ENCODE measurements at regions not wholly inside any gene's neighbourhood (a gene's known extent, or its start where the extent isn't known, plus 50 kb on each side); places are given as distances from the start of the nearest gene placed in this dataset.

DNA sequence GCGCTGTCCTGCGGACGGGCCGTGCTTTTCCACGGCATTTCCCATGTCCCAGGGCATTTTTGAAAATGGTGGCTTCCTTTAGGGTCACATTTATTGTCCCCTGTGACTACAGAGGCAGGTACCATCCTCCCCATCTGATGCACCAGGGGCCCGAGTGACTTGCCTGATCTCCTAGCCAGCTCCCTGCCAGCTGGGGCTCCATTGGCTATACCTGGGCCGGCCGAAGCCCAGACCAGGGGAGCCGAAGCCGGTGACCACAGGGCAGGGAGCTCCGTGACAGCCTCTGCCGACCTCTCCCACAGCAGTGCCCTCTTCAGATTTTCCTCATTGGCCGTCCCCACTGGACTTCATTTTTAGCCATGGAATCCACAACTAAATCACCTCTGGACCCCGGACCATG, 170.6 kb downstream of the RBFOX3 start:
- TF ChIP-seq, protein P1, sequence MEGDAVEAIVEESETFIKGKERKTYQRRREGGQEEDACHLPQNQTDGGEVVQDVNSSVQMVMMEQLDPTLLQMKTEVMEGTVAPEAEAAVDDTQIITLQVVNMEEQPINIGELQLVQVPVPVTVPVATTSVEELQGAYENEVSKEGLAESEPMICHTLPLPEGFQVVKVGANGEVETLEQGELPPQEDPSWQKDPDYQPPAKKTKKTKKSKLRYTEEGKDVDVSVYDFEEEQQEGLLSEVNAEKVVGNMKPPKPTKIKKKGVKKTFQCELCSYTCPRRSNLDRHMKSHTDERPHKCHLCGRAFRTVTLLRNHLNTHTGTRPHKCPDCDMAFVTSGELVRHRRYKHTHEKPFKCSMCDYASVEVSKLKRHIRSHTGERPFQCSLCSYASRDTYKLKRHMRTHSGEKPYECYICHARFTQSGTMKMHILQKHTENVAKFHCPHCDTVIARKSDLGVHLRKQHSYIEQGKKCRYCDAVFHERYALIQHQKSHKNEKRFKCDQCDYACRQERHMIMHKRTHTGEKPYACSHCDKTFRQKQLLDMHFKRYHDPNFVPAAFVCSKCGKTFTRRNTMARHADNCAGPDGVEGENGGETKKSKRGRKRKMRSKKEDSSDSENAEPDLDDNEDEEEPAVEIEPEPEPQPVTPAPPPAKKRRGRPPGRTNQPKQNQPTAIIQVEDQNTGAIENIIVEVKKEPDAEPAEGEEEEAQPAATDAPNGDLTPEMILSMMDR (IDR thresholded peaks at IDR 0.05), result no peak
- TF ChIP-seq POLR2A (IDR thresholded peaks at IDR 0.05), result no peak
- no peak for TF ChIP-seq POLR2AphosphoS5 (IDR thresholded peaks at IDR 0.05)
